ENCODE measurements at regions not wholly inside any gene's neighbourhood (a gene's known extent, or its start where the extent isn't known, plus 50 kb on each side); places are given as distances from the start of the nearest gene placed in this dataset.

DNA sequence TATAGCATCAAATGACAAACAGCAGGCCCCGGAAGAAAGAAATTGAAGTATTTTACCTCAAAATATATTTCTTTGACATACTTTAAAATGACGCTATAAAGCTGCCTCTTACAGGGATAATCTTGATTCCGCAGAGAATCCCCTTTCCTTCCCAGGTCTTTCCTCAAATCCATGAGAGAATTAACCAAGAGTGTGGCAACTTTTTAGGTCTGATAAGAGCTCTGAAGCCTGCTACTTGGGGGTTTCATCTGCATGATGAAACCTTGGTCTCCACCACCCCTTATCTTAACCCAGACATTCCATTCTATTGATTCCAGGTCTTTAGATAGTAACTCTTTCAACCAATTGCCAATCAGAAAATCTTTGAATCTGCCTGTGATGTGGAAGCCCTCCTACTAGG lies 173.8 kb downstream of the CEMIP2 start:
- no peak for TF ChIP-seq EZH2 (IDR thresholded peaks at IDR 0.05; ENCODE audit: borderline replicate concordance, low read length)
- TF ChIP-seq, protein P1, sequence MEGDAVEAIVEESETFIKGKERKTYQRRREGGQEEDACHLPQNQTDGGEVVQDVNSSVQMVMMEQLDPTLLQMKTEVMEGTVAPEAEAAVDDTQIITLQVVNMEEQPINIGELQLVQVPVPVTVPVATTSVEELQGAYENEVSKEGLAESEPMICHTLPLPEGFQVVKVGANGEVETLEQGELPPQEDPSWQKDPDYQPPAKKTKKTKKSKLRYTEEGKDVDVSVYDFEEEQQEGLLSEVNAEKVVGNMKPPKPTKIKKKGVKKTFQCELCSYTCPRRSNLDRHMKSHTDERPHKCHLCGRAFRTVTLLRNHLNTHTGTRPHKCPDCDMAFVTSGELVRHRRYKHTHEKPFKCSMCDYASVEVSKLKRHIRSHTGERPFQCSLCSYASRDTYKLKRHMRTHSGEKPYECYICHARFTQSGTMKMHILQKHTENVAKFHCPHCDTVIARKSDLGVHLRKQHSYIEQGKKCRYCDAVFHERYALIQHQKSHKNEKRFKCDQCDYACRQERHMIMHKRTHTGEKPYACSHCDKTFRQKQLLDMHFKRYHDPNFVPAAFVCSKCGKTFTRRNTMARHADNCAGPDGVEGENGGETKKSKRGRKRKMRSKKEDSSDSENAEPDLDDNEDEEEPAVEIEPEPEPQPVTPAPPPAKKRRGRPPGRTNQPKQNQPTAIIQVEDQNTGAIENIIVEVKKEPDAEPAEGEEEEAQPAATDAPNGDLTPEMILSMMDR (IDR thresholded peaks at IDR 0.05; ENCODE audit: low read length) = no peak
- no peaks in the 10 kb centered on the region for H3K9me3 ChIP-seq (ENCODE audit: low read length)

GRCh38 chr9:71592400-71592799 lies 175.9 kb downstream of the CEMIP2 start:
- no peaks in the 10 kb centered on the region for H3K36me3 ChIP-seq (ENCODE audit: insufficient read depth, low read length)
- no peaks in the 10 kb centered on the region for H3K9me2 ChIP-seq (ENCODE audit: low read depth, low read length)

More for the DNA sequence above, 173.8 kb downstream of the CEMIP2 start:
- Histone ChIP-seq H3K79me2 (ENCODE audit: insufficient read depth, low read length) (no peaks in the 10 kb centered on the region), H4K20me1 (ENCODE audit: insufficient read depth, low read length) (no peaks in the 10 kb centered on the region), H3K4me3 (ENCODE audit: low read depth, low read length, poor library complexity, severe bottlenecking) (no peak overlapping the region), H3K27me3 (ENCODE audit: insufficient read depth, low read length) (no peaks in the 10 kb centered on the region), H2AFZ (ENCODE audit: low read length) (no peak overlapping the region), H3K9ac (ENCODE audit: low read length) (no peak overlapping the region), H3K4me2 (ENCODE audit: low read length) (no peak overlapping the region), H3K27ac (ENCODE audit: low read depth, low read length, poor library complexity, severe bottlenecking) (no peak overlapping the region), H3K4me1 (ENCODE audit: insufficient read depth, low read length, severe bottlenecking) (no peaks in the 10 kb centered on the region), H3F3A (ENCODE audit: insufficient read depth, low read length) (no peaks in the 10 kb centered on the region), H3K9me2 (ENCODE audit: low read depth, low read length) (no peaks in the 10 kb centered on the region), H3K36me3 (ENCODE audit: insufficient read depth, low read length) (no peaks in the 10 kb centered on the region)

GRCh38 chr9:71590362-71590761 lies 178.0 kb downstream of the CEMIP2 start:
- Histone ChIP-seq H3K27me3 (ENCODE audit: insufficient read depth, low read length) (no peaks in the 10 kb centered on the region), H3K79me2 (ENCODE audit: insufficient read depth, low read length) (no peaks in the 10 kb centered on the region), H3K4me2 (ENCODE audit: low read length) (no peak overlapping the region), H3K9me2 (ENCODE audit: low read depth, low read length) (no peaks in the 10 kb centered on the region), H3K9me3 (ENCODE audit: low read length) (no peaks in the 10 kb centered on the region), H3F3A (ENCODE audit: insufficient read depth, low read length) (no peaks in the 10 kb centered on the region), H3K4me1 (ENCODE audit: insufficient read depth, low read length, severe bottlenecking) (no peaks in the 10 kb centered on the region), H3K4me3 (ENCODE audit: low read depth, low read length, poor library complexity, severe bottlenecking) (no peak overlapping the region), H3K27ac (ENCODE audit: low read depth, low read length, poor library complexity, severe bottlenecking) (no peak overlapping the region), H4K20me1 (ENCODE audit: insufficient read depth, low read length) (no peaks in the 10 kb centered on the region), H3K9ac (ENCODE audit: low read length) (no peak overlapping the region), H3K36me3 (ENCODE audit: insufficient read depth, low read length) (no peaks in the 10 kb centered on the region), H2AFZ (ENCODE audit: low read length) (no peak overlapping the region)
- TF ChIP-seq, protein P1 (IDR thresholded peaks at IDR 0.05; ENCODE audit: low read length) = no peak
- TF ChIP-seq EZH2 (IDR thresholded peaks at IDR 0.05; ENCODE audit: borderline replicate concordance, low read length) = no peak

More at GRCh38 chr9:71592400-71592799, 175.9 kb downstream of the CEMIP2 start:
- Histone ChIP-seq H2AFZ (ENCODE audit: low read length) (no peak overlapping the region), H3K27me3 (ENCODE audit: insufficient read depth, low read length) (no peaks in the 10 kb centered on the region), H3F3A (ENCODE audit: insufficient read depth, low read length) (no peaks in the 10 kb centered on the region), H3K4me2 (ENCODE audit: low read length) (no peak overlapping the region), H3K79me2 (ENCODE audit: insufficient read depth, low read length) (no peaks in the 10 kb centered on the region), H4K20me1 (ENCODE audit: insufficient read depth, low read length) (no peaks in the 10 kb centered on the region), H3K27ac (ENCODE audit: low read depth, low read length, poor library complexity, severe bottlenecking) (no peak overlapping the region), H3K9ac (ENCODE audit: low read length) (no peak overlapping the region), H3K9me3 (ENCODE audit: low read length) (no peaks in the 10 kb centered on the region), H3K4me3 (ENCODE audit: low read depth, low read length, poor library complexity, severe bottlenecking) (no peak overlapping the region), H3K4me1 (ENCODE audit: insufficient read depth, low read length, severe bottlenecking) (no peaks in the 10 kb centered on the region)
- no peak for TF ChIP-seq EZH2 (IDR thresholded peaks at IDR 0.05; ENCODE audit: borderline replicate concordance, low read length)
- TF ChIP-seq, protein P1 (IDR thresholded peaks at IDR 0.05; ENCODE audit: low read length) = no peak
